Activated CD4-positive, alpha-beta T cell treated with anti-CD3 and anti-CD28 coated beads, Interleukin-10, Interleukin-2, amounts not matched to agents 100 ng/mL and 50 ng/mL, durations not matched to agents 16 hours and 8 hours (primary cell): ENCODE measurements at regions not wholly inside any gene's neighbourhood (a gene's known extent, or its start where the extent isn't known, plus 50 kb on each side); places are given as distances from the start of the nearest gene placed in this dataset.
"Not testable (repeated sequence)": the region's sequence is repeated elsewhere in the genome, so short reads cannot be mapped to it uniquely, and the experiment has no call there.

Experiments
- DNase-seq: peaks from one replicate; pipeline ENCODE4 v3.0.0-alpha.2; 2020

- peak; percentile 93 for DNase-seq
Measured at GRCh38 chr6:90369024-90369519, 72.4 kb upstream of the BACH2 start.

- no peak for DNase-seq
Measured at GRCh38 chr6:90368601-90369000, 72.0 kb upstream of the BACH2 start.

GRCh38 chr6:90368001-90368400, 71.4 kb upstream of the BACH2 start:
- DNase-seq = no peak

- DNase-seq = no peak
Measured at GRCh38 chr6:90365565-90366219, 69.0 kb upstream of the BACH2 start.

GRCh38 chr6:90365002-90365401, 68.4 kb upstream of the BACH2 start:
- DNase-seq = no peak

GRCh38 chr6:90364286-90364685, 67.6 kb upstream of the BACH2 start:
- no peak for DNase-seq

GRCh38 chr6:90362318-90362717, 65.7 kb upstream of the BACH2 start:
- no peak for DNase-seq

GRCh38 chr6:90361174-90361573, 64.5 kb upstream of the BACH2 start:
- DNase-seq = no peak

GRCh38 chr6:90358036-90358770, 61.6 kb upstream of the BACH2 start:
- not testable (repeated sequence) for DNase-seq

GRCh38 chr6:90356012-90356421, 59.4 kb upstream of the BACH2 start:
- DNase-seq = no peak

- DNase-seq = no peak
Measured at GRCh38 chr6:90354961-90355360, 58.3 kb upstream of the BACH2 start.

GRCh38 chr6:90351696-90352095, 55.1 kb upstream of the BACH2 start:
- DNase-seq = peak; percentile 14

GRCh38 chr6:90350689-90351554, 54.3 kb upstream of the BACH2 start:
- DNase-seq = peak; percentile 39

- peak; percentile 19 for DNase-seq
Measured at GRCh38 chr6:90347411-90347851, 50.8 kb upstream of the BACH2 start.

- DNase-seq = no peak
Measured at GRCh38 chr6:90346729-90347128, 50.1 kb upstream of the BACH2 start.
